ENCODE measurements at regions not wholly inside any gene's neighbourhood (a gene's known extent, or its start where the extent isn't known, plus 50 kb on each side); places are given as distances from the start of the nearest gene placed in this dataset.

DNA sequence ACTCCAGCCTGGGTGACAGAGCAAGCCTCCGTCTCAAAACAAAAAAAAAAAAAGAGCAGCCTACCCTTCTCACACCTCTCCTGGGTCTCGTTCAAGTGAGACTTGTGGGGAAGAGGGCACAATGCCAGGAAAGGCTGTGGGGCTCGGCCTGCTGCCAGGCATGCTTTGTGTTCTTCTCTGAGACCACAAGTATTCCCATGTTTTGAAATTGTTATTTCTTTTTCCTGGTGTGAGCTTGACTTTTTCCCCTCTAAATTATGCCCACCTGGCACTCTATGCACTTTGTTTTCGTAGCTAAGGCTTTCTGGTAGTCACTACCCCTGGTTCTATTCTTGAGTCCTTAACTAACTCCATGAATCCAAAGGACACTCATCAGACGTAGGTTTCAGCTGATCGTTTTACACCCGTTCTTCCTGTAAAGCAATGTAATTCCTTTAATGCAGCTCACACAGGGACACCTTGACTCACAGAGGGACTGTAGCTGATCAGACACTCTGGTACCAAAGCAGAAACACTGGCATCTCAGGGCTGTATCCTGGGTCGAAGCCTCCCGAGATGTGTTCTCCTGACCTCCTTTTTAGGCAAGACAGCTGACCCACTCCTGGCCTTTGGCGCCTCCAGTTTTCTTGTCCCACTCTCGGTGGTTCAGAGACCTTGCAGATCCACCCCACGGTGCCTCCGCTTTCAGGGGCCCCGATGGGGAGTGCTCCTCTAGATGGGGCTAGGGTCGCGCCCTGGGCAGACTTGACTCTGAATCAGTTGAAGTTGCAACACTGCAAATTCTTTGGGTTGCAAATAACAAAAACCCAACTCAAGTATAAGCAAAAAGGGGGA lies 193.3 kb upstream of the AGAP1 start:
- DNase-seq (ENCODE audit: low read depth in 2 of 2, low spot score in 1 of 2) = no peak

- no peak for DNase-seq (ENCODE audit: low read depth in 2 of 2, low spot score in 1 of 2)
Observed at GRCh38 chr2:235301202-235302076, 192.4 kb upstream of the AGAP1 start.

DNA sequence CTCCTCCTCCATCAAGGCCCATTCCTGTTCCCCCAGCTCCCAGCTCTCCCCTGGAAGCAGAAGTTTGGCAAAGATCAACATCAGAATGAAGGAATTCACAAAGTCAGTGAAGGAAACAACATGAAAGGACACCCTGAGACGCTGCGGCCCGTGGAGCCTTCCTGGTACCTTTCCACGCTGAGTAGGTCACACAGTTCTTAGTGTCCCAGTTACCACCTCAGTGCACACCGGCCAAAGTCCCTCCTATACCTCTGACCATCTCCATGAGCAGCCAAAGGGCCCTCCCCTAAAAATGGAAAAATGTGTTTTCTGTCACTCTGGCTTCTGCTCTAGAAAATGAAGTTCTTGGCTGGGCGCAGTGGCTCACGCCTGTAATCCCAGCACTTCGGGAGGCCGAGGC lies 191.6 kb upstream of the AGAP1 start:
- no peak for DNase-seq (ENCODE audit: low read depth in 2 of 2, low spot score in 1 of 2)

GRCh38 chr2:235303499-235304291 lies 190.1 kb upstream of the AGAP1 start:
- no peak for DNase-seq (ENCODE audit: low read depth in 2 of 2, low spot score in 1 of 2)

GRCh38 chr2:235305678-235306077 lies 188.2 kb upstream of the AGAP1 start:
- no peak for DNase-seq (ENCODE audit: low read depth in 2 of 2, low spot score in 1 of 2)

DNA sequence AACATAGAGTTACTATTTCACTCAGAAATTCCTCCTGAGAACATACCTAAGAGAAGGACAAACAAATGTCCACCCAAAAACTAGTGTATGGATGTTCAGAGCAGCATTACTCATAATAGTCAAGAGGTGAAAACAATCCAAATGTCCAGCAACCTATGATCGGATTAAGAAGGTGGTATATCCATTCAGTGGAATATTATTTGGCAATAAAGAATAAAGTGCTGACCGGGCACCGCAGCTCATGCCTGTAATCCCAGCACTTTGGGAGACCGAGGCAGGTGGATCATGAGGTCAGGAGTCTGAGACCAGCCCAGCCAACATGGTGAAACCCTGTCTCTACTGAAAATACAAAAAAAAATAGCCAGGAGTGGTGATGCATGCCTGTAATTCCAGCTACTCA lies 182.8 kb upstream of the AGAP1 start:
- DNase-seq (ENCODE audit: low read depth in 2 of 2, low spot score in 1 of 2) = no peak

GRCh38 chr2:235312571-235312970 lies 181.3 kb upstream of the AGAP1 start:
- no peak for DNase-seq (ENCODE audit: low read depth in 2 of 2, low spot score in 1 of 2)

- no peak for DNase-seq (ENCODE audit: low read depth in 2 of 2, low spot score in 1 of 2)
Observed at GRCh38 chr2:235314371-235314930, 179.4 kb upstream of the AGAP1 start.

DNA sequence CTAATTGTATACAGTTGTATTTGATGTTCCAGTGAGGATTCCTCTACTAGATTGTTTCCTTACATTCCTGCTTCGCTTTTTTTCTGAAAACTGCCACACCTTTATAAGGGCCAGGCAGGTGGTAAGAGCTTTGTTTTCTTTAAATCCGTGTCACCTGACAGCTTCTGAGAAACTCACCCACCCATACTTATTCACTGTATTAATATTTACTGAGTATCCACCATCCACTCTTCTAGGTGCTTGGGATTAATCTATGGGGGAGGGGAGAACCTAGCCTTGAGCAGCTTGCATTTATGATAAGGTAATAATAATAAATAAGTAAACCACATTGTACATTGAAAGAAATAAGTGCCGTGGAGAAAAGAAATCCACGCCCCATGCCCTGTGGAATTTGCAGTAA lies 174.7 kb upstream of the AGAP1 start:
- DNase-seq (ENCODE audit: low read depth in 2 of 2, low spot score in 1 of 2) = no peak

DNA sequence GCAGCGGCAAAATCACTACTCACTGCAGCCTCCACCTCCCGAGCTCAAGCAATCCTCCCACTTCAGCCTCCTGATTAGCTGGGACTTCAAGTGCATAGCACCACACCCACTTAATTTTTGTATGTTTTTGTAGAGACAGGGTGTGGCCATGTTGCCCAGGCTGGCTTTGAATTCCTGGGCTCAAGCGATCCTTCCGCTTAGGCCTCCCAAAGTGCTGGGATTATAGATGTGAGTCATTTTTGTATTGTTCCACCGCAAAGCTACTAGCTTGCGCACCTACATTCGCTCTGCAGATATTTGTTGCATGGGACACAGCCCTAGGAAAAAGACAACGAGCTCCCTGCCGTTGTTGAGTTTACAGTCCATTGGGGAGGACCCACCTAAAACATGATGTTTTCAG lies 173.5 kb upstream of the AGAP1 start:
- no peak for DNase-seq (ENCODE audit: low read depth in 2 of 2, low spot score in 1 of 2)

- DNase-seq (ENCODE audit: low read depth in 2 of 2, low spot score in 1 of 2) = no peak
Observed at GRCh38 chr2:235324324-235324723, 169.5 kb upstream of the AGAP1 start.

DNA sequence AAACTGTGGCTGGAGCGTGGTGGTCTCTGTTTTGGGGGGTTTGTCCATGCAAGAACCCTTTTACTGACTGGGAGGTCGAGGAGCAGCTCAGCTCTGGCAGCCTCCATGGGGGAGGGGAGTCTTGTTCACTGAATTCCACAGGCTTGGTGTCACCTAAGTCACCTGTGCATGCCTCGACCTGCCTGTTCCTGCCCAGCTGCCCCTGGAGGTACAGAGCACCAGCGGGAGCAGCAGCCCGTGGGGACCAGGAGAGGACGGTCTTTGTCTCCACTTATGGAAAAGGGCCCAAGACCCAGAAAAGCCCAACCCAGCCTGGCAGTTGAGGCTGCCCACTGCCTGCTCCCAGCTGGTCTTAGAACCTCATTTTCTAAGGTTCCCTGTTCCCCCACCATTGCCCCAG lies 168.7 kb upstream of the AGAP1 start:
- DNase-seq (ENCODE audit: low read depth in 2 of 2, low spot score in 1 of 2) = no peak

DNA sequence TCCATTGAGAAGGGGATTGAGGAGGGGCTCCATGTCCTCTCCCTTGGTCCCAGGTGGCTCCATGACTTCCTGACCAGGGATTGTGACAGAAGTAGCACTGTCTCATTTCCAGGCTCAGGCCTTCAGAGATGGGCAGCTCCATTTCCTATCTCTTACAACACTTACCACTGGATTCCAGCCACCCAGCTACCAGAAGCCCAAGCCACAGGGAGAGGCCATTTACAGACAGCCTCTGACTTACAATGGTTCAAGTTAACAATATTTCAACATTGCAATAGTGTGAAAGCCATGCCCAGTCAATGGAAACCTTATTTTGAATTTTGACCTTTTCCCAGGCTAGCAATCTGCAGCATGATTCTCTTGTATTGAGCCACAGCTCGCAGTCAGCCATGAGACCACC lies 164.9 kb upstream of the AGAP1 start:
- DNase-seq (ENCODE audit: low read depth in 2 of 2, low spot score in 1 of 2) = no peak

- no peak for DNase-seq (ENCODE audit: low read depth in 2 of 2, low spot score in 1 of 2)
Observed at GRCh38 chr2:235330775-235331451, 162.9 kb upstream of the AGAP1 start.

DNA sequence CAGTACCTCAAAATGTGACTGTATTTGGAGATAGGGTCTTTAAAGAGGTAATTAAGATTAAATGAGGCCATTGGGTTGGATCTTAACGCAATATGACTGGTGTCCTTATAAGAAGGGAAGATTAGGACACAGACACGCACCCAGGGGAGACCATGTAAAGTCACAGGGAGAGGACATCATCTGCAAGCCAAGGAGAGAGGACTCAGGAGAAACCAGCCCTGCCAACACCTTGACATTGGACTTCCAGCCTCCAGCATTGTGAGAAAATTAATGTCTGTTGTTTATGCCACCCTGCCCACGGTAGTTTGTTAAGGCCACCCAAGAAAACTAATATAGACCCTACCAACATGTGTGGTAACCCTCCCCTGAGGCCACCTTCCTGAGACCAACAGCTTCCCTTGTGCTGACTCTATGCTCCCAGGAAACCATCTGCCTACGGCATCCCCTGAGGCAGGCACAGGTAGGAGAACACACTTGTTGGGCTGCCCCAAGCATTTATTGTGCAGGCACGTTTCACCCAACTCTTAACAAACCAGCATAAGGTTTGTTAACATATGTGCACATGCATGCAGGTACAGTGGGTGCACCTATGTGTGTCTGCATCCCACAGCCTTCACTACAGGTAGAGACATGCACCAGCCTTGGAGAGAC lies 161.5 kb upstream of the AGAP1 start:
- DNase-seq (ENCODE audit: low read depth in 2 of 2, low spot score in 1 of 2) = no peak

GRCh38 chr2:235333076-235333475 lies 160.8 kb upstream of the AGAP1 start:
- DNase-seq (ENCODE audit: low read depth in 2 of 2, low spot score in 1 of 2) = no peak

GRCh38 chr2:235334179-235334578 lies 159.7 kb upstream of the AGAP1 start:
- DNase-seq (ENCODE audit: low read depth in 2 of 2, low spot score in 1 of 2) = no peak

- DNase-seq (ENCODE audit: low read depth in 2 of 2, low spot score in 1 of 2) = no peak
Observed at GRCh38 chr2:235343156-235343774, 150.6 kb upstream of the AGAP1 start.

GRCh38 chr2:235343869-235344268 lies 150.0 kb upstream of the AGAP1 start:
- DNase-seq (ENCODE audit: low read depth in 2 of 2, low spot score in 1 of 2) = no peak

- no peak for DNase-seq (ENCODE audit: low read depth in 2 of 2, low spot score in 1 of 2)
Observed at GRCh38 chr2:235345745-235346144, 148.1 kb upstream of the AGAP1 start.
